ENCODE measurements at regions not wholly inside any gene's neighbourhood (a gene's known extent, or its start where the extent isn't known, plus 50 kb on each side); places are given as distances from the start of the nearest gene placed in this dataset.

DNA sequence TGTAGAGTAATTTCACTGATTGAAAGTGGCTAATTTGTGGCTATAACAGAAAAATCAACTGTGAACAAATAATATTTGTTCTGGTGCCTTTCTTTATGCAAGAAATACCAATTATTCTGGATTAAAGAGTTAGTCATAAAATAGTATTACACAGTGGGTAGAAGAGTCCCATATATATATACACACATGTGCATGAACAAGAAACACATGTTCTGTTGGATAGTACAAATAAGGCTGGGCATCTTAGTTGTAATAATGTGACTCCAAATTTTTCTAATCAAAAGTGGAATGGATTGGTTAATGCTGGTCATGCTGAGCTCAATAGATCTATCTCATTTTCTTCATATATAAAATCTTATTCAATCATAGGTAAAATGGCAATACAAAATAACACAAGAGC lies 179.4 kb downstream of the OGFRL1 start:
- ChIA-PET POLR2A (interaction anchor here (1.7 kb wide), 1 partner anchor 180 kb away, joined by 6 read pairs; no protein-coding TSS in a partner anchor), CTCF (interaction anchor here (0.7 to 0.9 kb wide), 2 partner anchors 35 to 80 kb away, joined by 3 to 5 read pairs; no protein-coding TSS in a partner anchor)
- TF ChIP-seq, protein P1, sequence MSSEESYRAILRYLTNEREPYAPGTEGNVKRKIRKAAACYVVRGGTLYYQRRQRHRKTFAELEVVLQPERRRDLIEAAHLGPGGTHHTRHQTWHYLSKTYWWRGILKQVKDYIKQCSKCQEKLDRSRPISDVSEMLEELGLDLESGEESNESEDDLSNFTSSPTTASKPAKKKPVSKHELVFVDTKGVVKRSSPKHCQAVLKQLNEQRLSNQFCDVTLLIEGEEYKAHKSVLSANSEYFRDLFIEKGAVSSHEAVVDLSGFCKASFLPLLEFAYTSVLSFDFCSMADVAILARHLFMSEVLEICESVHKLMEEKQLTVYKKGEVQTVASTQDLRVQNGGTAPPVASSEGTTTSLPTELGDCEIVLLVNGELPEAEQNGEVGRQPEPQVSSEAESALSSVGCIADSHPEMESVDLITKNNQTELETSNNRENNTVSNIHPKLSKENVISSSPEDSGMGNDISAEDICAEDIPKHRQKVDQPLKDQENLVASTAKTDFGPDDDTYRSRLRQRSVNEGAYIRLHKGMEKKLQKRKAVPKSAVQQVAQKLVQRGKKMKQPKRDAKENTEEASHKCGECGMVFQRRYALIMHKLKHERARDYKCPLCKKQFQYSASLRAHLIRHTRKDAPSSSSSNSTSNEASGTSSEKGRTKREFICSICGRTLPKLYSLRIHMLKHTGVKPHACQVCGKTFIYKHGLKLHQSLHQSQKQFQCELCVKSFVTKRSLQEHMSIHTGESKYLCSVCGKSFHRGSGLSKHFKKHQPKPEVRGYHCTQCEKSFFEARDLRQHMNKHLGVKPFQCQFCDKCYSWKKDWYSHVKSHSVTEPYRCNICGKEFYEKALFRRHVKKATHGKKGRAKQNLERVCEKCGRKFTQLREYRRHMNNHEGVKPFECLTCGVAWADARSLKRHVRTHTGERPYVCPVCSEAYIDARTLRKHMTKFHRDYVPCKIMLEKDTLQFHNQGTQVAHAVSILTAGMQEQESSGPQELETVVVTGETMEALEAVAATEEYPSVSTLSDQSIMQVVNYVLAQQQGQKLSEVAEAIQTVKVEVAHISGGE (tag by site-specific recombination; conservative IDR thresholded peaks at IDR 0.05; ENCODE audit: low read depth) = no peak
- TF ChIP-seq KLF16 (tag by site-specific recombination; IDR thresholded peaks at IDR 0.05) (no peak), ZNF140 (tag by site-specific recombination; IDR thresholded peaks at IDR 0.05) (no peak), ZNF596 (tag by site-specific recombination; IDR thresholded peaks at IDR 0.05) (no peak), ZNF510 (tag by site-specific recombination; IDR thresholded peaks at IDR 0.05; ENCODE audit: insufficient replicate concordance) (no peak), SALL2 (tag by site-specific recombination; IDR thresholded peaks at IDR 0.05; ENCODE audit: borderline replicate concordance) (no peak)
- TF ChIP-seq, protein P2, sequence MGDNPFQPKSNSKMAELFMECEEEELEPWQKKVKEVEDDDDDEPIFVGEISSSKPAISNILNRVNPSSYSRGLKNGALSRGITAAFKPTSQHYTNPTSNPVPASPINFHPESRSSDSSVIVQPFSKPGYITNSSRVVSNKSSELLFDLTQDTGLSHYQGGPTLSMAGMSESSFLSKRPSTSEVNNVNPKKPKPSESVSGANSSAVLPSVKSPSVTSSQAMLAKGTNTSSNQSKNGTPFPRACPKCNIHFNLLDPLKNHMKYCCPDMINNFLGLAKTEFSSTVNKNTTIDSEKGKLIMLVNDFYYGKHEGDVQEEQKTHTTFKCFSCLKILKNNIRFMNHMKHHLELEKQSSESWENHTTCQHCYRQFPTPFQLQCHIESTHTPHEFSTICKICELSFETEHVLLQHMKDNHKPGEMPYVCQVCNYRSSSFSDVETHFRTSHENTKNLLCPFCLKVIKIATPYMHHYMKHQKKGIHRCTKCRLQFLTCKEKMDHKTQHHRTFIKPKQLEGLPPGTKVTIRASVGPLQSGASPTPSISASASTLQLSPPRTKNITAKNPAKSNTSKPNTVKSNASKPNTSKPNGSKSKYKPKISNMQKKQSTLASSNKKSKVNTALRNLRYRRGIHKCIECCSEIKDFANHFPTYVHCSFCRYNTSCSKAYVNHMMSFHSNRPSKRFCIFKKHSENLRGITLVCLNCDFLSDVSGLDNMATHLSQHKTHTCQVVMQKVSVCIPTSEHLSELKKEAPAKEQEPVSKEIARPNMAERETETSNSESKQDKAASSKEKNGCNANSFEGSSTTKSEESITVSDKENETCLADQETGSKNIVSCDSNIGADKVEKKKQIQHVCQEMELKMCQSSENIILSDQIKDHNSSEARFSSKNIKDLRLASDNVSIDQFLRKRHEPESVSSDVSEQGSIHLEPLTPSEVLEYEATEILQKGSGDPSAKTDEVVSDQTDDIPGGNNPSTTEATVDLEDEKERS (tag by site-specific recombination; IDR thresholded peaks at IDR 0.05) = no peak
- TF ChIP-seq, protein P3, sequence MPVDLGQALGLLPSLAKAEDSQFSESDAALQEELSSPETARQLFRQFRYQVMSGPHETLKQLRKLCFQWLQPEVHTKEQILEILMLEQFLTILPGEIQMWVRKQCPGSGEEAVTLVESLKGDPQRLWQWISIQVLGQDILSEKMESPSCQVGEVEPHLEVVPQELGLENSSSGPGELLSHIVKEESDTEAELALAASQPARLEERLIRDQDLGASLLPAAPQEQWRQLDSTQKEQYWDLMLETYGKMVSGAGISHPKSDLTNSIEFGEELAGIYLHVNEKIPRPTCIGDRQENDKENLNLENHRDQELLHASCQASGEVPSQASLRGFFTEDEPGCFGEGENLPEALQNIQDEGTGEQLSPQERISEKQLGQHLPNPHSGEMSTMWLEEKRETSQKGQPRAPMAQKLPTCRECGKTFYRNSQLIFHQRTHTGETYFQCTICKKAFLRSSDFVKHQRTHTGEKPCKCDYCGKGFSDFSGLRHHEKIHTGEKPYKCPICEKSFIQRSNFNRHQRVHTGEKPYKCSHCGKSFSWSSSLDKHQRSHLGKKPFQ (tag by site-specific recombination; IDR thresholded peaks at IDR 0.05) = no peak
- TF ChIP-seq, protein P4, sequence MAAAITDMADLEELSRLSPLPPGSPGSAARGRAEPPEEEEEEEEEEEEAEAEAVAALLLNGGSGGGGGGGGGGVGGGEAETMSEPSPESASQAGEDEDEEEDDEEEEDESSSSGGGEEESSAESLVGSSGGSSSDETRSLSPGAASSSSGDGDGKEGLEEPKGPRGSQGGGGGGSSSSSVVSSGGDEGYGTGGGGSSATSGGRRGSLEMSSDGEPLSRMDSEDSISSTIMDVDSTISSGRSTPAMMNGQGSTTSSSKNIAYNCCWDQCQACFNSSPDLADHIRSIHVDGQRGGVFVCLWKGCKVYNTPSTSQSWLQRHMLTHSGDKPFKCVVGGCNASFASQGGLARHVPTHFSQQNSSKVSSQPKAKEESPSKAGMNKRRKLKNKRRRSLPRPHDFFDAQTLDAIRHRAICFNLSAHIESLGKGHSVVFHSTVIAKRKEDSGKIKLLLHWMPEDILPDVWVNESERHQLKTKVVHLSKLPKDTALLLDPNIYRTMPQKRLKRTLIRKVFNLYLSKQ (tag by site-specific recombination; IDR thresholded peaks at IDR 0.05; ENCODE audit: borderline replicate concordance) = no peak
- H3K4me3 ChIP-seq (ENCODE audit: low read depth, low read length) = no peak overlapping the region
- H3K36me3 ChIP-seq (ENCODE audit: control insufficient read depth in 2 of 2, insufficient read depth in 1 of 2, low read length in 2 of 2) = no peaks in the 10 kb centered on the region
- H3K27ac ChIP-seq (ENCODE audit: extremely low read depth, low read depth, low read length) = no peak overlapping the region
- no peaks in the 10 kb centered on the region for H3K4me1 ChIP-seq (ENCODE audit: control insufficient read depth, insufficient read depth, low read length)
- H3K9me3 ChIP-seq (ENCODE audit: control insufficient read depth, insufficient read depth, low read depth, low read length) = no peaks in the 10 kb centered on the region

DNA sequence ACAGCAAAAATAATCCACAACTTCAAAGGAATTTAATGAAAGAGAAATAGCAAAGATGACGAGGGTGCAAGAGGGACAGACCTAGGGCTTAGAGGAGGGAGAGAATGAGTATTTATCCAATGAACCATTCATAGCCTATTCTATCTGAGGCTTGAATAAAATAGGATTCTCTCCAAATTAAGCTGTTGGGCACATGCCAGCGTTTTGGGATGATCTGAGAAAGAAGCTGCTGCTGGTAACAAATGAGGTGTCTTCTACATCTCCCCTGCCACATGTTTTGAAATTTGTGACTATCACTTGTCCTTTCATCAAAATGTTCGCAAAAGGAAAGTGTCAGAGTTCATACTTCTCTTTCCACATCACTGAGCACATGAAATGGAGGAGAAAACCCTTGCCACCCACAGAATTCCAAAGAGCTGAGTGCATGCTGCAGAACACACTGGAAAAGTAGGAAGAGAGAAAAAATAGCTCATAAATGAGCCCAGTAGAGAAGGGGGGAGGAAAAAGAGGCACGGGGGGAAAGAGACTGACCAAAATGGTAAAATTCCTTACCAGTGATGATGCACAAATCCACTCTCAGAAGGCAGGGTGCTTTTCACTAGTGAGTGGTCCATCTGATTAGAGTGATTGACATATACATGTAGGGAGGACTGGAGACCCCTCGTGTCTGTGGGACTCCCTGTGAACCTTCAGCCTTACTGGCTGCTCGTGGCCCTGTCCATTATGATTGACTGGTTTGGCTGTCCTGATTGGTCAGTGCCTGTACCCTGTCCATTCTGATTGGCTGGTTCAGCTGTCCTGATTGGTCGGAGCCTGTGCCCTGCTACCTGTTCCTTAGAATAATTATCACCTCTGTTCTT lies 180.5 kb downstream of the OGFRL1 start:
- Histone ChIP-seq H3K27ac (ENCODE audit: extremely low read depth, low read depth, low read length) (no peak overlapping the region), H3K36me3 (ENCODE audit: control insufficient read depth in 2 of 2, insufficient read depth in 1 of 2, low read length in 2 of 2) (no peaks in the 10 kb centered on the region), H3K9me3 (ENCODE audit: control insufficient read depth, insufficient read depth, low read depth, low read length) (no peaks in the 10 kb centered on the region), H3K4me1 (ENCODE audit: control insufficient read depth, insufficient read depth, low read length) (no peaks in the 10 kb centered on the region), H3K4me3 (ENCODE audit: low read depth, low read length) (no peak overlapping the region)
- ChIA-PET POLR2A (interaction anchor here (0.6 to 1.7 kb wide), 6 partner anchors 49 to 430 kb away, joined by 3 to 6 read pairs (median 3); no protein-coding TSS in a partner anchor), CTCF (interaction anchor here (0.7 to 0.9 kb wide), 4 partner anchors 26 to 87 kb away, joined by 3 to 5 read pairs (median 3); no protein-coding TSS in a partner anchor)
- TF ChIP-seq, protein P5, sequence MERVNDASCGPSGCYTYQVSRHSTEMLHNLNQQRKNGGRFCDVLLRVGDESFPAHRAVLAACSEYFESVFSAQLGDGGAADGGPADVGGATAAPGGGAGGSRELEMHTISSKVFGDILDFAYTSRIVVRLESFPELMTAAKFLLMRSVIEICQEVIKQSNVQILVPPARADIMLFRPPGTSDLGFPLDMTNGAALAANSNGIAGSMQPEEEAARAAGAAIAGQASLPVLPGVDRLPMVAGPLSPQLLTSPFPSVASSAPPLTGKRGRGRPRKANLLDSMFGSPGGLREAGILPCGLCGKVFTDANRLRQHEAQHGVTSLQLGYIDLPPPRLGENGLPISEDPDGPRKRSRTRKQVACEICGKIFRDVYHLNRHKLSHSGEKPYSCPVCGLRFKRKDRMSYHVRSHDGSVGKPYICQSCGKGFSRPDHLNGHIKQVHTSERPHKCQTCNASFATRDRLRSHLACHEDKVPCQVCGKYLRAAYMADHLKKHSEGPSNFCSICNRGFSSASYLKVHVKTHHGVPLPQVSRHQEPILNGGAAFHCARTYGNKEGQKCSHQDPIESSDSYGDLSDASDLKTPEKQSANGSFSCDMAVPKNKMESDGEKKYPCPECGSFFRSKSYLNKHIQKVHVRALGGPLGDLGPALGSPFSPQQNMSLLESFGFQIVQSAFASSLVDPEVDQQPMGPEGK (tag by site-specific recombination; IDR thresholded peaks at IDR 0.05) = no peak
- TF ChIP-seq ZNF223 (tag by site-specific recombination; IDR thresholded peaks at IDR 0.05) = no peak
- TF ChIP-seq, protein P6, sequence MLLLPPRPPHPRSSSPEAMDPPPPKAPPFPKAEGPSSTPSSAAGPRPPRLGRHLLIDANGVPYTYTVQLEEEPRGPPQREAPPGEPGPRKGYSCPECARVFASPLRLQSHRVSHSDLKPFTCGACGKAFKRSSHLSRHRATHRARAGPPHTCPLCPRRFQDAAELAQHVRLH (tag by site-specific recombination; IDR thresholded peaks at IDR 0.05) = no peak
- TF ChIP-seq ZBTB7A (tag by site-specific recombination; IDR thresholded peaks at IDR 0.05; ENCODE audit: low read depth) = no peak
- no peak for TF ChIP-seq ZNF37A (tag by site-specific recombination; IDR thresholded peaks at IDR 0.05)
- TF ChIP-seq ZNF560 (tag by site-specific recombination; IDR thresholded peaks at IDR 0.05; ENCODE audit: borderline replicate concordance) = no peak
- peak; percentile 31; the same call in 1 of the 2 replicates for TF ChIP-seq PRDM1 (tag by site-specific recombination; IDR thresholded peaks at IDR 0.05)
- TF ChIP-seq ZFHX2 (tag by site-specific recombination; conservative IDR thresholded peaks at IDR 0.05) = peak; percentile 59
- no peak for TF ChIP-seq OSR2 (tag by site-specific recombination; IDR thresholded peaks at IDR 0.05)
